Esophagus muscularis mucosa (tissue), 4 donors: ENCODE measurements at regions not wholly inside any gene's neighbourhood (a gene's known extent, or its start where the extent isn't known, plus 50 kb on each side); places are given as distances from the start of the nearest gene placed in this dataset.

Experiments used
- DNase-seq: peaks from one replicate; pipeline ENCODE4 v3.0.0-alpha.2; 2017; ENCODE audit errors: extremely low spot score
- H3K27ac ChIP-seq, 4 donors: fragments of 200-600 bp; sonication (generic); replicated peaks in 1 of 4; 1 replicate in 3 of 4; 2 replicates in 1 of 4; pipeline ENCODE4 v1.5.1; 2016 to 2019; ENCODE audit warnings: mild to moderate bottlenecking in 1 of 4
- H3K27me3 ChIP-seq, 4 donors: fragments of 200-600 bp; sonication (generic); one replicate each; pipeline versions ENCODE4 v1.5.1 to v1.6.0; 2016 to 2019
- H3K36me3 ChIP-seq, 4 donors: fragments of 200-600 bp; sonication (generic); one replicate each; pipeline ENCODE4 v1.5.1; 2016 to 2019
- H3K4me1 ChIP-seq, 4 donors: fragments of 200-600 bp; sonication (generic); one replicate each; pipeline ENCODE4 v1.5.1; 2016 to 2019
- H3K4me3 ChIP-seq, 4 donors: fragments of 200-600 bp; sonication (generic); 1 replicate in 2 of 4; 2 replicates in 2 of 4; pipeline ENCODE4 v1.5.1; 2016 to 2019; ENCODE audit warnings: mild to moderate bottlenecking in 4 of 4, moderate library complexity in 1 of 4
- H3K9me3 ChIP-seq, 4 donors: fragments of 200-600 bp; sonication (generic); 1 replicate in 3 of 4; 2 replicates in 1 of 4; pipeline ENCODE4 v1.5.1; 2016 to 2019
- CTCF ChIP-seq, 3 experiments: fragments of 200-600 bp in 2 of 3; fragments of 450-650 bp in 1 of 3; sonication (generic) in 2 of 3; IDR thresholded peaks; one replicate each; pipeline ENCODE4 v1.5.1; 2017 to 2019; ENCODE audit warnings: antibody characterized with exemption in 3 of 3, mild to moderate bottlenecking in 2 of 3, moderate library complexity in 1 of 3
- EP300 ChIP-seq: sonication (generic); formaldehyde crosslinking; IDR thresholded peaks from one replicate; pipeline ENCODE4 v1.6.1; 2017; ENCODE audit warnings: antibody characterized with exemption
- POLR2A ChIP-seq: fragments of 450-650 bp; IDR thresholded peaks from one replicate; pipeline ENCODE4 v1.6.1; 2017; ENCODE audit warnings: antibody characterized with exemption, moderate library complexity, mild to moderate bottlenecking, low read depth
- POLR2AphosphoS5 ChIP-seq, 2 donors: sonication (generic); formaldehyde crosslinking; IDR thresholded peaks; one replicate each; pipeline ENCODE4 v1.6.1; 2017; ENCODE audit warnings: antibody characterized with exemption in 2 of 2
- WGBS: methylation state at CpG from one replicate; pipeline ENCODE4 v1.1.5; 2018; 5-methylcytosine and 5-hydroxymethylcytosine counted together
- intact Hi-C: fragments of 100-400 bp; cut with DNase I; formaldehyde crosslinking; loops from one replicate; pipeline ENCODE4 v1.15.1; 2023

- no peak for TF ChIP-seq POLR2A
- no peak for TF ChIP-seq EP300
- no peak for TF ChIP-seq CTCF (IDR thresholded peaks at IDR 0.05)
- no peak for TF ChIP-seq POLR2AphosphoS5 (IDR thresholded peaks at IDR 0.05)
- Histone ChIP-seq H3K27ac (no peak overlapping the region), H3K9me3 (peaks cover 0 to 7% (median 3%) of the 10 kb centered on the region in 4 donors), H3K36me3 (no peaks in the 10 kb centered on the region), H3K4me3 (no peak overlapping the region), H3K27me3 (no peaks in the 10 kb centered on the region), H3K4me1 (no peaks in the 10 kb centered on the region)
- intact Hi-C loops: no loop called here
- DNase-seq: no peak
These were observed 656.0 kb downstream of the MCTP2 start for GRCh38 chr15:94887391-94887790.

- peaks cover 0 to 3% (median under 1%) of the 10 kb centered on the region in 4 donors for H3K9me3 ChIP-seq
- no peaks in the 10 kb centered on the region for H3K4me1 ChIP-seq
- H3K27ac ChIP-seq: no peak overlapping the region
- intact Hi-C loops: no loop called here
- H3K36me3 ChIP-seq: no peaks in the 10 kb centered on the region
- no peaks in the 10 kb centered on the region for H3K27me3 ChIP-seq
- H3K4me3 ChIP-seq: no peak overlapping the region
- no peak for DNase-seq
- TF ChIP-seq EP300: no peak
- no peak for TF ChIP-seq POLR2AphosphoS5 (IDR thresholded peaks at IDR 0.05)
- no peak for TF ChIP-seq CTCF (IDR thresholded peaks at IDR 0.05)
- 97% methylated on average over 5 of the region's 5 CpGs for WGBS
These were observed 657.8 kb downstream of the MCTP2 start for GRCh38 chr15:94889153-94889552.

GRCh38 chr15:94893091-94893490 lies 661.7 kb downstream of the MCTP2 start:
- Histone ChIP-seq H3K4me3 (no peak overlapping the region), H3K4me1 (no peaks in the 10 kb centered on the region), H3K27me3 (no peaks in the 10 kb centered on the region), H3K9me3 (peaks cover 0 to 6% (median 0%) of the 10 kb centered on the region in 4 donors), H3K36me3 (no peaks in the 10 kb centered on the region), H3K27ac (no peak overlapping the region)
- intact Hi-C loops: no loop called here
- TF ChIP-seq EP300 (no peak), POLR2A (no peak), CTCF (IDR thresholded peaks at IDR 0.05) (no peak), POLR2AphosphoS5 (IDR thresholded peaks at IDR 0.05) (no peak)
- no peak for DNase-seq

- Histone ChIP-seq H3K4me3 (no peak overlapping the region), H3K4me1 (no peaks in the 10 kb centered on the region), H3K27me3 (no peaks in the 10 kb centered on the region), H3K9me3 (peaks cover 0 to 6% (median 0%) of the 10 kb centered on the region in 4 donors), H3K27ac (no peak overlapping the region), H3K36me3 (no peaks in the 10 kb centered on the region)
- DNase-seq: no peak
- 75% methylated on average over 3 of the region's 3 CpGs for WGBS
- TF ChIP-seq POLR2AphosphoS5 (IDR thresholded peaks at IDR 0.05): no peak
- TF ChIP-seq EP300: no peak
- no peak for TF ChIP-seq POLR2A
- no peak for TF ChIP-seq CTCF (IDR thresholded peaks at IDR 0.05)
- intact Hi-C loops: no loop called here
These were observed 662.7 kb downstream of the MCTP2 start for GRCh38 chr15:94894056-94894455.

GRCh38 chr15:94909510-94909909 lies 678.1 kb downstream of the MCTP2 start:
- intact Hi-C loops: no loop called here
- no peaks in the 10 kb centered on the region for H3K36me3 ChIP-seq
- TF ChIP-seq POLR2A (no peak), EP300 (no peak), POLR2AphosphoS5 (IDR thresholded peaks at IDR 0.05) (no peak), CTCF (IDR thresholded peaks at IDR 0.05) (no peak)

More at GRCh38 chr15:94909510-94909909, 678.1 kb downstream of the MCTP2 start:
- Histone ChIP-seq H3K4me3 (no peak overlapping the region), H3K9me3 (peaks cover 0 to 35% (median 13%) of the 10 kb centered on the region in 4 donors), H3K4me1 (no peaks in the 10 kb centered on the region), H3K27me3 (no peaks in the 10 kb centered on the region), H3K27ac (no peak overlapping the region)
- WGBS: 94% methylated on average over 1 of the region's 1 CpG
- no peak for DNase-seq
